RKO (cell line): ENCODE measurements at regions not wholly inside any gene's neighbourhood (a gene's known extent, or its start where the extent isn't known, plus 50 kb on each side); places are given as distances from the start of the nearest gene placed in this dataset.
A peak's percentile ranks its signal among the peaks of the same experiment; 100 is the strongest.

ENCODE experiments used
- DNase-seq: peaks from one replicate; pipeline ENCODE4 v3.0.0-alpha.2; 2016; ENCODE audit warnings: low spot score

DNA sequence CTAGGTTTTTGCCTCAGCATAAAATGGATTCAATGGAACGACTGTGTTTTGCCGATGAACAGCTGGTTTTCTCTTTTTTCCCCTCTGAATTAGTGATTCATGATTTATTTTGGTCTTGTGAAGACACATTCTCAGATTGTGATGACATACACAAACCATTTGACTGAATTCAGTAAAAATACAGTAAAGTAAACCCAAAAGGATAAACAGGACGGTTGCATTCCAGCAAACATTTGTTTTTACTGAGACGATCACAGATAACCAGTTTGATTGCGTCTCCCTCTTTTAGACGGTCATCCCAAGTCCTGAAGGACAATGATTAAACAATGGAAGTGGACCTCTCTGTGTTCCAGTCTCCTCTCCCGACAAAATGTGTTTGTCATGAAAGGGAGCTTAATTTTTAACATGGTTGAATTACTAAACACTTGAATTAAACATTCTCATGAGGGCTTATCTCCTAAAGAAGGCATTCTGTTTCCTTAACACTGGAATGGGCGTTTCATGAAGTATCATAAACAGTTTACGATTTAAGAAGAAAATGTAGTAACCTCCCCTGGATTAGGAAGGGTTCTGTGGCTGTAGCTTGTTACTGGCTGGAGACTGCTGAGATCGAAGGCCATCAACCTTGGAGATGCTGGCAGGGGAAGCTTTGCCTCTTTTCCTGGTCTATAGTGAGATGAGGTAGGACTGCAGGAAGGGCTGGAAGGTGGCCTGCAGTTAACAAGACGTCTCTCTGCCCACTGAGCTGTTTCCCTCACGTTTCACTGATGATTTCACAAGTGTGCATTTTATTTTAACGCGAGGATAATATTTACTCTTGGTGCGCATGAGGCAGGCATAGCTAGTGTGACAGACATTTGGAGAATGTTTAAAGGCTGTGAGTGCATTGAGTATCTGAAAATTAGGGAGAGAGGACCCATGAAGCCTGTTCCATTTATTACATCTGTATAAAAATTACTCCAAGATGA is 457.9 kb downstream of the FGF9 start:
- no peak for DNase-seq

DNA sequence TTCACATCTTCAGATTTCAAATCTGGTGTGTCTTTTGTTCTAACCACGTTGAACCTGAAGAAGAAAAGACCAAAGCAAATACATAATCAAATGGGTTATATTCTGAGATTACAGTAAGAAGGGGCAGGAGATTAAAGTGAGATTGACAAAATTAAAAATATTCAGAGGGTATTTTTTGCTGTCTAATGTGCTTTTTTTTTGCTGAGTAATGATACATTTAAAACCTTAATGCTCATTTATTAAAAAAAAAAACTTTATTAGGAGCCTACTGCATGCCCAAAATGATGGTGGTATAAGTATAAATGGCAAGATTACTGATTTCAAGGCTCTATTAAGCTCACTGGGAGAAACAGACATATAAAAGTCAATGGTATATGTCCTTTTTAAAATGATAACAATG is 459.4 kb downstream of the FGF9 start:
- DNase-seq = no peak

DNA sequence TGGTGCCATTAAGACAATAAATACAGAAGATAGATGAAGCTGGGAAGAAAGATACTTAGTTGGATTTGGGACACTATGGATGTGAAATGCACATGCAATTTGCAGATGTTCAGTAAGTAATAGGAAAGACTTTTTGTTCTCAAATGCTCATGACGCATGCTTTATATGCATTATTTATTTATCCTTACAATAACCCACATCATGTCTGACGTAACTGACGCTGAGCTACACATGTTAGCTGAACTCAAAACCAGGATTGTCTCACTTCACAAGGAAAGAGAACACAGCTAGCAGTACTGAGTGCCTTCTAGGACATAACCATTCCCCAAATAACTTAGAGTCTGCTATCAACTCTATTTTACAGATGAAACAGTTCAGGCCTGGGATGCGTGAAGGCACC is 463.4 kb downstream of the FGF9 start:
- no peak for DNase-seq

GRCh38 chr13:22135446-22135845 is 464.6 kb downstream of the FGF9 start:
- DNase-seq = no peak

DNA sequence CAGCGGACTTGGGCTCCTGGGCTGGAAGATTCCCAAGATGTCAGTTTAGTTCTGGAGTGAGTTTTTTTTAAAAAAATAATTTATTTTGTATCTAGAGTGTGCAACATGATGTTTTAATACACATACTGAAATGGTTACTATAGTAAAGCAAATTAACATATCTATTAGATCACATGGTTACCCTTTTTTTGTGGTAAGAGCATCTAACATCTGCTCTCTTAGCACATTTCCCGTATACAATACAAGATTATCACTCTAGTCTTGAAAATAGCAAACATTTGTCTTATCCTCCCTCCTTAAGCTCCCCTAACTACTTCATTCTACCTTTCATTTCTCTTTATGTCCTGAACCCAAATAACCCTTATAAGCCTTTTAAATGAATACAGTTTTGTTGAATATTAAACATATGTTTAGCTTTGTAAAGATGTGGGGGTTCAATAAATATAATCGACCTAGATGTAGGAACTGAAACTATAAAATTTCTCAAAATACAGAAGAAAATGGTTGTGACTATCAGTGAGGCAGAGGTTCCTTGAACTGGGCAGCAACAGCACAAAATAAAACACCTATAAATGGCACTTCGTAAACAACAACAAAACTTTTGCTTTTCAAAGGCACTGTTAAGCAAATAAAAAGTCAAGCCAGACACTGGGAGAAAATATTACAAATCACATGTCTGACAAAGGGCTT is 466.6 kb downstream of the FGF9 start:
- no peak for DNase-seq

GRCh38 chr13:22138947-22139346 is 468.1 kb downstream of the FGF9 start:
- no peak for DNase-seq

GRCh38 chr13:22141716-22142115 is 470.8 kb downstream of the FGF9 start:
- no peak for DNase-seq

DNA sequence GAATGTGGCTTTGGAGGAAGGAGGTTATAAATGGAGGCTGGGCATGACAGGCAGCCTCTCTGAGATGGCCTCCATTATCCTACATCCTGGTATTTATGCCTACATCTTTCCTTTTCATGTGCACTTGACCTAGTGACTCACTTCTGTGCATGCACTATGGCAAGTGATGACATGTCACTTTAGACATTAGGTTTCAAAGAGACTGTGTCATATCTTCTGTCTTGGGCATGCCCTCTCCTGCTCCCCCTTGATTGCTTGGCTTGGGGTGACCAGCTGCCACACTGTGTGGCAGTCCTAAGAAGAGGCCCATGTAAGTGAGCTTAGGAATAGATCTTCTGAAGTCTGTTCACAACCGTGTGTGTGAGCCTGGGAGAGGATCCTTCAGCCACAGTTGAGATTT is 472.8 kb downstream of the FGF9 start:
- DNase-seq = no peak

- no peak for DNase-seq
Observed at GRCh38 chr13:22144806-22145205, 473.9 kb downstream of the FGF9 start.

DNA sequence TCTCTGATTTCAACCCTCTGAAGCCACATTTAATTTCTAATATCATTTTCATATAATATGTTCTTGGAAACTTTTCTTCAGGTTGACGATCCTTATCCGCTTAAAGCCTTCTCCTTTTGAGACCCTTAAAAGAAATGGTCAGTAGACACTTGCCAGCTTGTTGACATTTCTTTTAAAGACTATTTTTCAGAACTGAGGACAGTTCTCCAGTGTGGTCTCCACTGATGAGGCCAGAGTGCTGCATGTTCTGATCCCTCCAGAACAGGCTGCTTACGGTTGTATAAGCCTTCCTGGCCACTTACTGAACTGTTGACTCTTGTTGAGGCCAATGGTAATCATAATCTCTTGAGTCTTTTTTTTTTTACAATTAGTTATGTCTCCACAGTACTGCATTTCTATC is 477.3 kb downstream of the FGF9 start:
- no peak for DNase-seq

DNA sequence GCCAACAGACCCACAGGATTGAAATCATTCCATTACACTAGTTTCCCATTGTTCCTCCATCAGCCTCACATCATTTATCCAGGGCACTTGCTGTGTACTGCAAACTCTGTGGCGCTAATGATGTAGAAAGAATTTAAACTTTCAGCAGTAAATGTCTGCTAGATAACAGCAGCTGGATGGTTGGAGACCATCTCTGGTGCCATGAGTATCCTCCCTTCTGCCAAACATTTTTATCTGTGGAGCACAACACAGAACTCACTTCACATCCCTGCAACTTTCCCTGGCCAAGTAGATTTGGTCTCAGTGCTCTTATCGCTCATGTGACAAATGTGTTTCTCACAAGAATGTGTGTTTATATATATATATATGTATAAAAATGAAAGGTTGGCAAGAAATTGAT is 481.9 kb downstream of the FGF9 start:
- DNase-seq = no peak

- no peak for DNase-seq
Observed at GRCh38 chr13:22154041-22154440, 483.2 kb downstream of the FGF9 start.

DNA sequence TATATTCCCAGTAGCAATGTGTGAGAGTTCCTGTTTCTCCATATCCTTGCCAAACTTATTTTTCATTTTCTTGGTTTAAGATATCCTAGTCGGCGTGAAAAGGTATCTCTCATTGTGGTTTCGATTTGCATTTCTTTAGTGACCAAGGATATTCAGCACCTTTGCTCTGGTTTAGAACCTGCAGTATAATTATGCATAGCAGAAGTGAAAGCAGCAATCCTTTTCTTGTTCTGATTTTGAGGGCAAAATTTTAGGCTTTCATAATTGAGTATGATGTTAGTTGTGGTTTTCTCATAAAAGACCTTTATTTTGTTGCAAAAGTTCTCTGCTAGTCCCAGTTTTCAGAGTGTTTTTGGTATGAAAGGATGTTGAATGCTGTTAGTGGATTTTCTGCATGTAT is 491.0 kb downstream of the FGF9 start:
- DNase-seq = no peak

- no peak for DNase-seq
Observed at GRCh38 chr13:22162889-22163288, 492.0 kb downstream of the FGF9 start.

DNA sequence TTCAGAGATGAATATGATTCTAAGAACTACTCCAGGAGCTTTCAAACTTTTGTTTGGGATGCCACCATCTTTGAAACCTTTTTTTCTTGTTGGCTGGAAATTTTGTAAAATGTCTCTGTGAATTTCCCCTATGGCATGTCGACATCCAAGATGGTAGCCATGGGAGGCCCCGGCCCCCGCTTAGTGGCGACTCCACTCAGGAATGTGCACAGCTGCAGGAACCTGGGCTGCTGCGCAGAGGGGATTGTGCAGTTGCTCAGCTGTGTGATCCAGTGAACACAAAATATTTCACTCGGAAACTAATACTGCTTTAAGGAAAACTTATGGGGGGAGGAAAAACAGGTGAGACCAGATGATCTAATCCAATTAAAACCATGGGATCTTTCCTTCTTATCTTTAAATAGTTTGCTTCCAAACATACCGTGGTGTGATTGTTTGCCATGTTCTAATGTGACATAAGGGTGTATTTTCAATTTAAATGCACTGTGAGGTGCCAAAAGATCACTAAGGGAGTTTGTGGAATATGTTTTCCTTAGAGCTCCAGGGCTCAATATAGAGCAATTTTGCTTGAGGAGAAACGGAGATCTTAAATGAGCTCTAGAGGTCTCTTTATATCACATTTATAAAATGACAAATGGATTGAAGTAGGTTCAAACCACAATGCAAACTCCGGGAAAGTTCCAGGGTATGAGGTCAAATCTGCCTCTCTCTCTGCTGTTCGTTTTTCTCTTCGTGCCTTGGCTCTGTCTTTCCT is 497.7 kb downstream of the FGF9 start:
- no peak for DNase-seq

GRCh38 chr13:22169473-22169872 is 498.6 kb downstream of the FGF9 start:
- no peak for DNase-seq

GRCh38 chr13:22173610-22174009 is 502.7 kb downstream of the FGF9 start:
- peak; percentile 73 for DNase-seq

DNA sequence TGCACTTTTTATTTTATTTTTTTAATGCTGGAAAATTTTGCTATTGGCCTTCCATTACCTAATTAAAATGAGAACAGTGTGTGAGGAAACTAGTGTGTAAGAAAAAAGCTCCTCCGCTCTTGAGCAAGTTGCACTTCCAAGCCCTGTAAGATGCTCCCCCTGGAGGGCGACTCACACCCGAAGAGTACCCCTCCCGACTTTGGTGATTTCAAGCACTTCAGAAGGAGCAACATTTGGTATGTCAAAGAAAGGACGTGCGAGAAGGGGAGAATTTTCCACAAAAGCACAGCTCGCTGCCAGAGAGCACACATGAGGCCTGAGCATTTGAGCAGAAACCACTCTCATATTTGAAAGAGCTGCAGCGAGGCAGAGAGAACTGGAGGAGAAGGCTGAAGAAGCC is 504.4 kb downstream of the FGF9 start:
- no peak for DNase-seq

GRCh38 chr13:22175815-22176214 is 504.9 kb downstream of the FGF9 start:
- no peak for DNase-seq

DNA sequence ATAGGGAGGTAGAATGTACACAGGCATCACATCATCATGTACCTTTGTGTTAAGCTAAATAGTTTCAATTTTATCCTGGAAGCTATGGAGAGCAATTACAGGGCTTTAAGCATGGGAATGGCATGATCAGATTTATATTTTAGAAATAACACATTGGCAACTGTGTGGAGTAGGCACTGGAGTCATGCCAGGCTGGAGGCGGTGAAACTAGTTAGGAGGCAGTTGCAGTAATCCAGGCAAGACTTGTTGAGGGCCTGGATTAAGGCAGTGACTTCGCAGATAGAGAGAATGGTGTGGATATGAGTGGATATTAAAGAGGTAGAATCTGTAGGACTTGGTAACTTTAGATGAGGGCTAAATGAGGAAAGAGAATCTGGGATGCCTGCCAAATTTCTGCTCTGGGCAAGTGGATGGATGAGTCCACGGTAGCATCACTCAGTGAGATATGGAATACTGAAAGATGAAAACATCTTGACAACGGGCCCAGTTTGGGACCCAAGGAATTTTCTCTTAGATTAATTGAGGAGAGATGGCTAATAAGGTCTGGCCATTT is 506.2 kb downstream of the FGF9 start:
- no peak for DNase-seq

GRCh38 chr13:22178878-22179277 is 508.0 kb downstream of the FGF9 start:
- DNase-seq = no peak

GRCh38 chr13:22187329-22187728 is 516.5 kb downstream of the FGF9 start:
- no peak for DNase-seq
